PC-3 (cell line): ENCODE measurements at regions not wholly inside any gene's neighbourhood (a gene's known extent, or its start where the extent isn't known, plus 50 kb on each side); places are given as distances from the start of the nearest gene placed in this dataset.

Source experiments
- ATAC-seq: fragments of 200-7000 bp; cut with Tn5 transposase; 2 replicates; pipeline ENCODE4 v1.9.1; 2020; ENCODE audit warnings: mild to moderate bottlenecking, moderate library complexity
- BruUV-seq: library from RNA; stranded (reverse); fragments of 400-500 nt; replicated peaks from 2 replicates; lab custom pipeline; 2021; lab: Mats Ljungman, UMichigan
- CTCF ChIA-PET: fragments of 300-600 bp; sonication (Branson Sonifier 250); formaldehyde crosslinking; loops from one replicate; lab custom pipeline; 2022; ENCODE audit warnings: antibody characterized with exemption; lab: Charles Lee
- POLR2A ChIA-PET: fragments of 300-600 bp; sonication (Branson Sonifier 250); formaldehyde crosslinking; loops from one replicate; lab custom pipeline; 2022; ENCODE audit warnings: antibody characterized with exemption; ENCODE audit not compliant: unreplicated experiment; lab: Charles Lee
- DNase-seq: peaks from one replicate; pipeline ENCODE4 v3.0.0-alpha.2; 2015
- H2AFZ ChIP-seq: fragments of 300-600 bp; sonication (generic); 2 replicates; pipeline ENCODE4 v1.6.0; 2016; ENCODE audit warnings: antibody characterized with exemption, low read length
- H3F3A ChIP-seq: fragments of 300-600 bp; sonication (generic); one replicate; pipeline ENCODE4 v1.6.0; 2017; ENCODE audit warnings: antibody characterized with exemption, low read length, control low read depth, mild to moderate bottlenecking; ENCODE audit not compliant: unreplicated experiment
- H3K27ac ChIP-seq: fragments of 300-600 bp; sonication (generic); 2 replicates; pipeline ENCODE4 v1.5.1; 2016; ENCODE audit warnings: mild to moderate bottlenecking, low read length
- H3K27me3 ChIP-seq: fragments of 300-600 bp; sonication (generic); 2 replicates; pipeline ENCODE4 v1.6.1; 2016; ENCODE audit warnings: low read length, mixed read lengths
- H3K36me3 ChIP-seq: fragments of 300-600 bp; sonication (generic); 2 replicates; pipeline ENCODE4 v1.6.1; 2016; ENCODE audit warnings: low read depth, mixed run types, low read length, mixed read lengths
- H3K4me1 ChIP-seq: fragments of 300-600 bp; sonication (generic); 2 replicates; pipeline ENCODE4 v1.5.1; 2016; ENCODE audit warnings: low read length; ENCODE audit not compliant: insufficient read depth
- H3K4me2 ChIP-seq: fragments of 300-600 bp; sonication (generic); 2 replicates; pipeline ENCODE4 v1.6.0; 2016; ENCODE audit warnings: low read length
- H3K4me3 ChIP-seq: fragments of 300-600 bp; sonication (generic); 2 replicates; pipeline ENCODE4 v1.5.1; 2016; ENCODE audit warnings: mild to moderate bottlenecking, low read length, mixed read lengths
- H3K79me2 ChIP-seq: fragments of 300-600 bp; sonication (generic); 2 replicates; pipeline ENCODE4 v1.6.1; 2017; ENCODE audit warnings: low read length, mixed read lengths
- H3K9ac ChIP-seq: fragments of 300-600 bp; sonication (generic); 2 replicates; pipeline ENCODE4 v1.6.0; 2016; ENCODE audit warnings: mild to moderate bottlenecking, low read length
- H3K9me2 ChIP-seq: fragments of 300-600 bp; sonication (generic); replicated peaks from 2 replicates; pipeline ENCODE4 v1.6.1; 2016; ENCODE audit warnings: mixed run types, low read length, mixed read lengths
- H3K9me3 ChIP-seq: fragments of 300-600 bp; sonication (generic); 2 replicates; pipeline ENCODE4 v1.6.1; 2016; ENCODE audit warnings: low read length, mixed read lengths
- H4K20me1 ChIP-seq: fragments of 300-600 bp; sonication (generic); 2 replicates; pipeline ENCODE4 v1.6.1; 2016; ENCODE audit warnings: low read length, mixed read lengths
- CTCF ChIP-seq: fragments of 300-600 bp; sonication (generic); conservative IDR thresholded peaks from 2 replicates; pipeline ENCODE4 v1.5.1; 2017; ENCODE audit warnings: antibody characterized with exemption, low read depth, mild to moderate bottlenecking, low read length
- EZH2 ChIP-seq: fragments of 300-600 bp; sonication (generic); IDR thresholded peaks from one replicate; pipeline ENCODE4 v1.6.1; 2017; ENCODE audit warnings: antibody characterized with exemption, mild to moderate bottlenecking, low read length; ENCODE audit not compliant: unreplicated experiment
- EZH2phosphoT487 ChIP-seq: fragments of 300-600 bp; sonication (generic); IDR thresholded peaks from 2 replicates; pipeline ENCODE4 v1.6.1; 2018; ENCODE audit warnings: mild to moderate bottlenecking, antibody characterized with exemption, low read length, borderline replicate concordance
- intact Hi-C: fragments of 100-400 bp; cut with micrococcal nuclease; formaldehyde crosslinking; loops from 2 replicates; pipeline ENCODE4 v1.9.0; 2023

- no peaks in the 10 kb centered on the region for H3K79me2 ChIP-seq
- no peaks in the 10 kb centered on the region for H4K20me1 ChIP-seq
- H3K9me3 ChIP-seq: no peaks in the 10 kb centered on the region
- ChIA-PET CTCF (no interaction called here), POLR2A (no interaction called here)
- H3K4me3 ChIP-seq: no peak overlapping the region
- H2AFZ ChIP-seq: no peak overlapping the region
- ATAC-seq (no peak), DNase-seq (no peak)
- BruUV-seq: no TSS peak
- TF ChIP-seq EZH2phosphoT487 (no peak), CTCF (no peak), EZH2 (no peak)
- H3K27me3 ChIP-seq: peaks cover 52% of the 10 kb centered on the region
- no peaks in the 10 kb centered on the region for H3K36me3 ChIP-seq
- H3K9ac ChIP-seq: no peak overlapping the region
- no peaks in the 10 kb centered on the region for H3K9me2 ChIP-seq
- H3F3A ChIP-seq: no peaks in the 10 kb centered on the region
- H3K27ac ChIP-seq: no peak overlapping the region
- H3K4me2 ChIP-seq: no peak overlapping the region
- intact Hi-C loops: no loop called here
- no peaks in the 10 kb centered on the region for H3K4me1 ChIP-seq
These were observed 246.9 kb downstream of the ACTR3B start for GRCh38 chr7:153006452-153006851.

- ChIA-PET CTCF (no interaction called here), POLR2A (no interaction called here)
- no peaks in the 10 kb centered on the region for H3F3A ChIP-seq
These were observed 247.4 kb downstream of the ACTR3B start for GRCh38 chr7:153006911-153007310.

GRCh38 chr7:153010416-153010815 lies 250.9 kb downstream of the ACTR3B start:
- Histone ChIP-seq H3K4me1 (no peaks in the 10 kb centered on the region), H4K20me1 (no peaks in the 10 kb centered on the region), H3K9me3 (no peaks in the 10 kb centered on the region), H3K79me2 (no peaks in the 10 kb centered on the region), H3K9ac (no peak overlapping the region), H3K9me2 (no peaks in the 10 kb centered on the region), H3K4me3 (no peak overlapping the region), H2AFZ (no peak overlapping the region), H3F3A (no peaks in the 10 kb centered on the region), H3K4me2 (no peak overlapping the region), H3K27me3 (peaks cover 44% of the 10 kb centered on the region), H3K36me3 (no peaks in the 10 kb centered on the region), H3K27ac (no peak overlapping the region)
- TF ChIP-seq EZH2phosphoT487 (no peak), EZH2 (no peak), CTCF (no peak)
- ChIA-PET POLR2A (no interaction called here), CTCF (no interaction called here)
- DNase-seq: no peak
- intact Hi-C loops: no loop called here
- no TSS peak for BruUV-seq
- no peak for ATAC-seq

More at GRCh38 chr7:153006911-153007310, 247.4 kb downstream of the ACTR3B start:
- Histone ChIP-seq H3K4me1 (no peaks in the 10 kb centered on the region), H3K4me2 (no peak overlapping the region), H3K79me2 (no peaks in the 10 kb centered on the region), H3K9me3 (no peaks in the 10 kb centered on the region), H2AFZ (no peak overlapping the region), H3K4me3 (no peak overlapping the region), H3K27ac (no peak overlapping the region), H3K9ac (no peak overlapping the region), H3K9me2 (no peaks in the 10 kb centered on the region), H3K27me3 (peaks cover 52% of the 10 kb centered on the region), H3K36me3 (no peaks in the 10 kb centered on the region), H4K20me1 (no peaks in the 10 kb centered on the region)
- ATAC-seq (no peak), DNase-seq (no peak)
- intact Hi-C loops: no loop called here
- BruUV-seq: no TSS peak
- no peak for TF ChIP-seq EZH2phosphoT487
- TF ChIP-seq CTCF: no peak
